WERI-Rb-1 (cell line): ENCODE measurements at regions not wholly inside any gene's neighbourhood (a gene's known extent, or its start where the extent isn't known, plus 50 kb on each side); places are given as distances from the start of the nearest gene placed in this dataset.
A peak's percentile ranks its signal among the peaks of the same experiment; 100 is the strongest.

Source experiments
- DNase-seq: peaks from one replicate; pipeline ENCODE4 v3.0.0-alpha.2; 2020
- H3K27ac ChIP-seq: fragments of 250-450 bp; sonication (Bioruptor Pico); 2 replicates; pipeline ENCODE4 v1.5.1; 2020; ENCODE audit warnings: mild to moderate bottlenecking, moderate library complexity
- H3K27me3 ChIP-seq: fragments of 250-450 bp; sonication (Bioruptor Pico); 2 replicates; pipeline ENCODE4 v1.5.1; 2021; ENCODE audit warnings: mild to moderate bottlenecking, low read depth, moderate library complexity; ENCODE audit not compliant: insufficient read depth, severe bottlenecking
- H3K36me3 ChIP-seq: fragments of 250-450 bp; sonication (Bioruptor Pico); 2 replicates; pipeline ENCODE4 v1.5.1; 2020; ENCODE audit warnings: mild to moderate bottlenecking, moderate library complexity
- H3K4me3 ChIP-seq: 2 replicates; pipeline ENCODE4 v1.5.1; 2011; ENCODE audit warnings: low read depth, mild to moderate bottlenecking, control low read depth, low read length
- H3K9me3 ChIP-seq: fragments of 250-450 bp; sonication (Bioruptor Pico); 2 replicates; pipeline ENCODE4 v1.5.1; 2021; ENCODE audit warnings: mild to moderate bottlenecking, moderate library complexity; ENCODE audit not compliant: severe bottlenecking
- CTCF ChIP-seq: IDR thresholded peaks from 2 replicates; pipeline ENCODE4 v1.5.1; 2011; ENCODE audit warnings: low read depth, mild to moderate bottlenecking, control low read depth, inconsistent platforms, low read length

GRCh38 chr1:82485591-82486369 is 685.0 kb downstream of the ADGRL2 start:
- no peak for DNase-seq

GRCh38 chr1:82483146-82483545 is 682.4 kb downstream of the ADGRL2 start:
- H3K27me3 ChIP-seq: no peaks in the 10 kb centered on the region
- H3K27ac ChIP-seq: no peak overlapping the region
- H3K9me3 ChIP-seq: no peaks in the 10 kb centered on the region
- no peaks in the 10 kb centered on the region for H3K36me3 ChIP-seq
- no peak for DNase-seq
- no peak overlapping the region for H3K4me3 ChIP-seq
- no peak for TF ChIP-seq CTCF

More at GRCh38 chr1:82485591-82486369, 685.0 kb downstream of the ADGRL2 start:
- H3K27me3 ChIP-seq: no peaks in the 10 kb centered on the region
- H3K9me3 ChIP-seq: no peaks in the 10 kb centered on the region
- TF ChIP-seq CTCF: no peak
- H3K27ac ChIP-seq: no peak overlapping the region
- H3K36me3 ChIP-seq: no peaks in the 10 kb centered on the region
- no peak overlapping the region for H3K4me3 ChIP-seq

- no peak for DNase-seq
- no peak overlapping the region for H3K4me3 ChIP-seq
- TF ChIP-seq CTCF: no peak
- no peak overlapping the region for H3K27ac ChIP-seq
- no peaks in the 10 kb centered on the region for H3K27me3 ChIP-seq
- H3K36me3 ChIP-seq: no peaks in the 10 kb centered on the region
- peaks cover 5% of the 10 kb centered on the region for H3K9me3 ChIP-seq
These were observed 678.2 kb downstream of the ADGRL2 start for GRCh38 chr1:82478916-82479315.

- no peak overlapping the region for H3K4me3 ChIP-seq
- no peaks in the 10 kb centered on the region for H3K27me3 ChIP-seq
- H3K27ac ChIP-seq: no peak overlapping the region
- H3K36me3 ChIP-seq: no peaks in the 10 kb centered on the region
- DNase-seq: peak; percentile 65
- peaks cover 5% of the 10 kb centered on the region for H3K9me3 ChIP-seq
- TF ChIP-seq CTCF: no peak
These were observed 671.9 kb downstream of the ADGRL2 start for GRCh38 chr1:82472489-82473131.

GRCh38 chr1:82466891-82467290 is 666.2 kb downstream of the ADGRL2 start:
- Histone ChIP-seq H3K9me3 (no peaks in the 10 kb centered on the region), H3K27ac (no peak overlapping the region), H3K4me3 (no peak overlapping the region), H3K36me3 (no peaks in the 10 kb centered on the region), H3K27me3 (no peaks in the 10 kb centered on the region)
- no peak for TF ChIP-seq CTCF
- DNase-seq: no peak
